Panc1 (cell line): ENCODE measurements at regions not wholly inside any gene's neighbourhood (a gene's known extent, or its start where the extent isn't known, plus 50 kb on each side); places are given as distances from the start of the nearest gene placed in this dataset.

ENCODE experiments used
- ATAC-seq: fragments of 200-7000 bp; cut with Tn5 transposase; 2 replicates; pipeline ENCODE4 v1.9.1; 2020; ENCODE audit warnings: mild to moderate bottlenecking, moderate library complexity
- BruUV-seq: library from RNA; stranded (reverse); fragments of 400-500 nt; replicated peaks from 2 replicates; lab custom pipeline; 2021; lab: Mats Ljungman, UMichigan
- CTCF ChIA-PET: fragments of 300-600 bp; sonication (Branson Sonifier 250); formaldehyde crosslinking; loops from one replicate; lab custom pipeline; 2022; ENCODE audit warnings: antibody characterized with exemption; lab: Charles Lee
- POLR2A ChIA-PET: fragments of 300-600 bp; sonication (Branson Sonifier 250); formaldehyde crosslinking; loops from one replicate; lab custom pipeline; 2022; ENCODE audit warnings: antibody characterized with exemption; lab: Charles Lee
- DNase-seq: peaks from one replicate; pipeline ENCODE4 v3.0.0-alpha.2; 2010; ENCODE audit warnings: low read depth, low spot score
- H3K27ac ChIP-seq: 2 replicates; pipeline ENCODE4 v1.5.1; 2011; ENCODE audit warnings: mild to moderate bottlenecking, low read length, inconsistent platforms
- H3K27me3 ChIP-seq: fragments of 200-500 bp; sonication (Bioruptor generic); 2 replicates; pipeline ENCODE4 v1.6.0; 2014; ENCODE audit warnings: low read length, inconsistent platforms; ENCODE audit not compliant: control insufficient read depth, insufficient read depth
- H3K36me3 ChIP-seq: fragments of 200-500 bp; sonication (Bioruptor generic); 2 replicates; pipeline ENCODE4 v1.5.1; 2014; ENCODE audit warnings: inconsistent platforms, mild to moderate bottlenecking, low read length, moderate library complexity; ENCODE audit not compliant: control insufficient read depth, insufficient read depth
- H3K4me1 ChIP-seq: 2 replicates; pipeline ENCODE4 v1.5.1; 2011; ENCODE audit warnings: inconsistent platforms, mild to moderate bottlenecking, low read length, moderate library complexity; ENCODE audit not compliant: control insufficient read depth, insufficient read depth
- H3K4me3 ChIP-seq, 2 experiments: 2 replicates each; pipeline ENCODE4 v1.5.1; 2011 to 2012; ENCODE audit warnings: low read depth in 2 of 2, low read length in 2 of 2, mild to moderate bottlenecking in 2 of 2, inconsistent platforms in 1 of 2, moderate library complexity in 1 of 2
- H3K9me3 ChIP-seq: fragments of 200-500 bp; sonication (Bioruptor generic); 2 replicates; pipeline ENCODE4 v1.5.1; 2014; ENCODE audit warnings: low read depth, mild to moderate bottlenecking, inconsistent platforms, low read length, moderate library complexity; ENCODE audit not compliant: control insufficient read depth, insufficient read depth
- CTCF ChIP-seq: fragments of 450-650 bp; IDR thresholded peaks from 2 replicates; pipeline ENCODE4 v1.5.1; 2017; ENCODE audit warnings: mild to moderate bottlenecking
- POLR2AphosphoS5 ChIP-seq: IDR thresholded peaks from 2 replicates; pipeline ENCODE4 v1.6.1; 2012; ENCODE audit warnings: mild to moderate bottlenecking, low read depth, low read length, moderate library complexity
- REST ChIP-seq, 2 experiments: IDR thresholded peaks; 2 replicates each; pipeline ENCODE4 v1.6.1; 2011 to 2012; ENCODE audit warnings: low read depth in 2 of 2, control low read depth in 1 of 2, low read length in 1 of 2, mild to moderate bottlenecking in 1 of 2, moderate library complexity in 1 of 2; ENCODE audit not compliant: insufficient read depth in 1 of 2
- SIN3A ChIP-seq: IDR thresholded peaks from 2 replicates; pipeline ENCODE4 v1.6.1; 2012; ENCODE audit warnings: low read depth, mild to moderate bottlenecking, low read length, moderate library complexity, borderline replicate concordance; ENCODE audit not compliant: insufficient read depth
- TCF7L2 ChIP-seq: IDR thresholded peaks from 2 replicates; pipeline ENCODE4 v1.6.1; 2011; ENCODE audit warnings: mild to moderate bottlenecking, low read depth, low read length, inconsistent platforms
- in situ Hi-C: cut with HindIII; loops from 2 replicates; pipeline ENCODE4 v1.10.0; 2016; ENCODE audit warnings: low sequenced_read_pairs, low pct_unique_long_range_greater_than_20kb
- intact Hi-C: fragments of 100-400 bp; cut with micrococcal nuclease; formaldehyde crosslinking; loops from one replicate; pipeline ENCODE4 v1.10.0; 2022; ENCODE audit not compliant: unreplicated experiment

- H3K27me3 ChIP-seq, result no peaks in the 10 kb centered on the region
- no peaks in the 10 kb centered on the region for H3K4me1 ChIP-seq
- H3K9me3 ChIP-seq, result no peaks in the 10 kb centered on the region; the same call in none of the 2 replicates
- CTCF ChIA-PET, result no interaction called here
- in situ Hi-C loops, result no loop called here
- TF ChIP-seq POLR2AphosphoS5 (no peak), SIN3A (no peak), TCF7L2 (no peak), REST (IDR thresholded peaks at IDR 0.05; ENCODE audit: insufficient read depth in 1 of 2, low read depth in 2 of 2, low read length in 1 of 2) (no peak), CTCF (no peak)
- POLR2A ChIA-PET, result no interaction called here
- ATAC-seq (no peak), DNase-seq (no peak)
- H3K4me3 ChIP-seq, result no peak overlapping the region
- intact Hi-C loops, result no loop called here
- H3K27ac ChIP-seq, result no peak overlapping the region
- no peaks in the 10 kb centered on the region for H3K36me3 ChIP-seq
- BruUV-seq, result no TSS peak
Measured at GRCh38 chr6:66883453-66883852, 1176.4 kb upstream of the EYS start.

- Histone ChIP-seq H3K27me3 (no peaks in the 10 kb centered on the region), H3K4me1 (no peaks in the 10 kb centered on the region), H3K4me3 (no peak overlapping the region), H3K36me3 (no peaks in the 10 kb centered on the region), H3K9me3 (no peaks in the 10 kb centered on the region), H3K27ac (no peak overlapping the region)
- intact Hi-C loops (no loop called here), in situ Hi-C loops (no loop called here)
- TF ChIP-seq SIN3A (no peak), CTCF (no peak), POLR2AphosphoS5 (no peak), TCF7L2 (no peak), REST (IDR thresholded peaks at IDR 0.05; ENCODE audit: insufficient read depth in 1 of 2, low read depth in 2 of 2, low read length in 1 of 2) (no peak)
- ATAC-seq (no peak), DNase-seq (no peak)
- ChIA-PET POLR2A (no interaction called here), CTCF (no interaction called here)
- no TSS peak for BruUV-seq
Measured at GRCh38 chr6:66866801-66867200, 1159.8 kb upstream of the EYS start.
